ENCODE measurements at regions not wholly inside any gene's neighbourhood (a gene's known extent, or its start where the extent isn't known, plus 50 kb on each side); places are given as distances from the start of the nearest gene placed in this dataset.

DNA sequence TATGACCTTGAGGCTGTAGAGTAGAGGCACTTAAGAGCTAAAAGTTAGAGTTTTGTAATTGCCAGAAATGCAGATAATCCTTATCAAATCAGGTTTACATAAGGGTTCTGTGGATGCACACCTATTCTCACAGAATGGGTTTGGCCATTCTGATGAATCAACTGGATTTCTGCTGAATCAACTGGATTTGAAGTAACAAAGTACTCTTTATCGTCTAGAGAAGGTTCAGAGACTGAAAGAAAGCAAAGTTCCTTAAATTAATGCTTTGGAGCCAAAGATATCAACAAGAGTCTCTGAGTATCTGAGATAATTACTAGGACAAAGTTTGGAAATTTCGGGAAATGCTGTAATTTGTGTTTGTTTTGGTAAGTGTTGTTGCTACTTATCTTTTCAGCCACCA lies 669.6 kb upstream of the ZNF608 start:
- no peaks in the 10 kb centered on the region for H3K36me3 ChIP-seq
- no peak for TF ChIP-seq POLR2A (IDR thresholded peaks at IDR 0.05)
- TF ChIP-seq CTCF (IDR thresholded peaks at IDR 0.05 in 4 of 5, conservative IDR thresholded peaks at IDR 0.05 in 1 of 5) = no peak
- no peak for ATAC-seq
- H3K27ac ChIP-seq = no peak overlapping the region
- in situ Hi-C loops (cut with MboI; ENCODE audit: low sequenced_read_pairs in 4 of 4) (loop anchor here in 1 of 4 donors (10.0 kb wide), 1 partner anchor 69 kb away; no protein-coding TSS in a partner anchor), intact Hi-C loops (cut with DNase I; ENCODE audit: low total_unique reads) (loop anchor here (10.0 kb wide), 1 partner anchor 671 kb away; the partner anchor contains the start of gene ZNF608)
- H3K27me3 ChIP-seq = no peaks in the 10 kb centered on the region
- no peaks in the 10 kb centered on the region for H3K9me3 ChIP-seq
- H3K4me1 ChIP-seq = peaks cover 23 to 24% of the 10 kb centered on the region in 2 donors
- H3K4me3 ChIP-seq = no peak overlapping the region
- no peak for DNase-seq

DNA sequence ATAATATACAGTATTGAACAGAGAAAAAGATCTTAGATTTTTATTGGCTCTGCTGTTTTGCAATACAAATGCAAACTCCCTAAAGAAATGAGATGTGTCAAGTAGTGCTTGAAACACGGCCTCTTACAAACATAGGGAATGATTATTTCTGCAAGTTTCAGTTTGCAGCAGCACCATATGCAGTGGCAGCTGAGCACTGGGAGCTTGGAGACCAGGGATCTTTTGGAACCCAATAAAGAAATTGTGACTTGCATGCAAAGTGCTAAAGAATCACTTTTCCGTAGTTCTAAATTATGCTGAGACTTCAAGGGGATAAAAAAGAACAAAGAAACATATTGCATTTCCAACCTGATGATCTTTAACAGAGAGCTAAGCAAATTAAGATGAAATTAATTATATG lies 674.6 kb upstream of the ZNF608 start:
- no peaks in the 10 kb centered on the region for H3K9me3 ChIP-seq
- H3K27ac ChIP-seq = no peak overlapping the region
- no peak overlapping the region for H3K4me3 ChIP-seq
- H3K4me1 ChIP-seq = no peaks in the 10 kb centered on the region
- intact Hi-C loops (cut with DNase I; ENCODE audit: low total_unique reads) = no loop called here
- no peaks in the 10 kb centered on the region for H3K27me3 ChIP-seq
- in situ Hi-C loops (cut with MboI; ENCODE audit: low sequenced_read_pairs in 4 of 4) = no loop called here
- no peaks in the 10 kb centered on the region for H3K36me3 ChIP-seq
- TF ChIP-seq CTCF (IDR thresholded peaks at IDR 0.05 in 4 of 5, conservative IDR thresholded peaks at IDR 0.05 in 1 of 5) (no peak), POLR2A (IDR thresholded peaks at IDR 0.05) (no peak)
- DNase-seq = no peak
- no peak for ATAC-seq

- DNase-seq = no peak
- intact Hi-C loops (cut with DNase I; ENCODE audit: low total_unique reads) (no loop called here), in situ Hi-C loops (cut with MboI; ENCODE audit: low sequenced_read_pairs in 4 of 4) (no loop called here)
- Histone ChIP-seq H3K4me3 (no peak overlapping the region), H3K9me3 (no peaks in the 10 kb centered on the region), H3K27ac (no peak overlapping the region), H3K36me3 (no peaks in the 10 kb centered on the region), H3K4me1 (no peaks in the 10 kb centered on the region), H3K27me3 (no peaks in the 10 kb centered on the region)
- ATAC-seq = no peak
- TF ChIP-seq CTCF (IDR thresholded peaks at IDR 0.05 in 4 of 5, conservative IDR thresholded peaks at IDR 0.05 in 1 of 5) = no peak
- no peak for TF ChIP-seq POLR2A (IDR thresholded peaks at IDR 0.05)
Measured at GRCh38 chr5:125422342-125422741, 675.9 kb upstream of the ZNF608 start.

DNA sequence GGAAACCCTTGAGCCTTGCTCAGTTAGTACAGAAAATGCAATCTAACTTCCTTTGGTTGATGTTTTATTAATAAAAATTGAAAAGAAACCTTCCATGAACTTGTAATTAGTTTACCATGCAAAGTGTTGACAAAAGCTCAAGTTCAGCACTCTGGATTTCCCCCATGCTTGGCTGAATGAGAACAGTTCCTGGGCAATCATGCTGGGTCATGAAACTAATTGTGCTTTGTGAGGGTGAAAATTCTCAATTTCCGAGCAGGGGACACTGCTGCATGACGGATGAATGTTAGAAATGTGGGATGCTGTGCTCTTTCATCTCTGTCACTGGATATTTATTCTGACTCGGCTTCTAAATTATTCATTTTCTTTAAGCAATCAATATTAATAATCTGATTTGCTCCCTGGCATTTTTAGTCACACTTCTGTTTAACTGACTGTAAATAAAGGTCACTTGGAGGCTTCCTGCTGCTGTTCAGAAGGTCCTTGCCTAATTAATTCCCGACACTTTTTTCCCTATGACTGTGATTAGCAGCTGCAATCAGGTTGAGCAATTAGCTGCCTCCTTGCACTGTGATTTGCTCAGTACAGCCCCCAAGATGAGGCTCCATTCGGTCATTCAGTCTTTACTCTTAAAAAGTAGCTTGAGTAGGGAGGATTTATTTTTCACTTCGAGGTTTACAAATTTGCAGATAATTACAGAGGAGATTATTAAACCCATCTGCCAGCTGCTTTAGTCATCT lies 678.1 kb upstream of the ZNF608 start:
- Histone ChIP-seq H3K9me3 (no peaks in the 10 kb centered on the region), H3K27me3 (no peaks in the 10 kb centered on the region), H3K4me3 (no peak overlapping the region), H3K4me1 (no peaks in the 10 kb centered on the region), H3K36me3 (no peaks in the 10 kb centered on the region), H3K27ac (no peak overlapping the region)
- no peak for TF ChIP-seq POLR2A (IDR thresholded peaks at IDR 0.05)
- TF ChIP-seq CTCF (IDR thresholded peaks at IDR 0.05 in 4 of 5, conservative IDR thresholded peaks at IDR 0.05 in 1 of 5) = no peak
- ATAC-seq (no peak), DNase-seq (no peak)
- in situ Hi-C loops (cut with MboI; ENCODE audit: low sequenced_read_pairs in 4 of 4) (no loop called here), intact Hi-C loops (cut with DNase I; ENCODE audit: low total_unique reads) (no loop called here)

DNA sequence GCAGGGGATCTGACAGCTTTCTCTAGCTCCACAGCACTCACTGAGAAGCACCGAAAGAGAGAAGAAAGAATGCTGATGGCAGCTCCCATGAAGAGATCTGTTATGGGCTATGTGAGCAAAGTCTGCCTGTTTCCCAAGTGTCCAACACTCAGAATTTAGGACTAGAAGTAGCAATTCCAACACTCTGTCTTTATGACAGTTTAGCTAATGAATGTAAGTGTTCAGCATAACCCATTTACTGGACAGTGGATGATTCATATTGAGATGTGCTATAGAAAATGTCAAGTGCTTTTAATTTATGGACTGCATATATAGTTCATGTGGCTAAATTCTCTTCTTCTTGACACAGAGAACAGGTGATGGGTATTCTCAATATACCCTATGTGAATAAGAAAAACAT lies 683.1 kb upstream of the ZNF608 start:
- Histone ChIP-seq H3K27ac (no peak overlapping the region), H3K27me3 (no peaks in the 10 kb centered on the region), H3K36me3 (no peaks in the 10 kb centered on the region), H3K9me3 (no peaks in the 10 kb centered on the region), H3K4me1 (no peaks in the 10 kb centered on the region), H3K4me3 (no peak overlapping the region)
- ATAC-seq (no peak), DNase-seq (no peak)
- intact Hi-C loops (cut with DNase I; ENCODE audit: low total_unique reads) (no loop called here), in situ Hi-C loops (cut with MboI; ENCODE audit: low sequenced_read_pairs in 4 of 4) (no loop called here)
- no peak for TF ChIP-seq POLR2A (IDR thresholded peaks at IDR 0.05)
- TF ChIP-seq CTCF (IDR thresholded peaks at IDR 0.05 in 4 of 5, conservative IDR thresholded peaks at IDR 0.05 in 1 of 5) = no peak

Data from gastrocnemius medialis (tissue), 4 donors.